ENCODE measurements at regions not wholly inside any gene's neighbourhood (a gene's known extent, or its start where the extent isn't known, plus 50 kb on each side); places are given as distances from the start of the nearest gene placed in this dataset.
"Not testable (repeated sequence)": the region's sequence is repeated elsewhere in the genome, so short reads cannot be mapped to it uniquely, and the experiment has no call there.

- DNase-seq, result no peak
Observed at GRCh38 chr1:87398641-87399040, 70.0 kb downstream of the LMO4 start.

- no peak for DNase-seq
Observed at GRCh38 chr1:87399264-87399663, 70.6 kb downstream of the LMO4 start.

GRCh38 chr1:87399701-87400100 is 71.0 kb downstream of the LMO4 start:
- no peak for DNase-seq

GRCh38 chr1:87400813-87401212 is 72.1 kb downstream of the LMO4 start:
- DNase-seq, result no peak

GRCh38 chr1:87402241-87403002 is 73.7 kb downstream of the LMO4 start:
- no peak for DNase-seq

- DNase-seq, result no peak
Observed at GRCh38 chr1:87403061-87403820, 74.6 kb downstream of the LMO4 start.

- DNase-seq, result peak; percentile 64
Observed at GRCh38 chr1:87404296-87404695, 75.6 kb downstream of the LMO4 start.

GRCh38 chr1:87408665-87409248 is 80.1 kb downstream of the LMO4 start:
- no peak for DNase-seq

GRCh38 chr1:87410776-87411480 is 82.2 kb downstream of the LMO4 start:
- no peak for DNase-seq

- DNase-seq, result not testable (repeated sequence)
Observed at GRCh38 chr1:87413846-87414245, 85.2 kb downstream of the LMO4 start.

GRCh38 chr1:87418048-87418447 is 89.4 kb downstream of the LMO4 start:
- no peak for DNase-seq

GRCh38 chr1:87421809-87422208 is 93.1 kb downstream of the LMO4 start:
- no peak for DNase-seq

GRCh38 chr1:87424541-87424940 is 95.9 kb downstream of the LMO4 start:
- no peak for DNase-seq

GRCh38 chr1:87426463-87427249 is 98.0 kb downstream of the LMO4 start:
- no peak for DNase-seq

- no peak for DNase-seq
Observed at GRCh38 chr1:87428367-87428766, 99.7 kb downstream of the LMO4 start.

GRCh38 chr1:87428883-87429282 is 100.2 kb downstream of the LMO4 start:
- no peak for DNase-seq

GRCh38 chr1:87432685-87433084 is 104.0 kb downstream of the LMO4 start:
- no peak for DNase-seq

GRCh38 chr1:87433101-87433500 is 104.4 kb downstream of the LMO4 start:
- DNase-seq, result not testable (repeated sequence)

- DNase-seq, result no peak
Observed at GRCh38 chr1:87435484-87435883, 106.8 kb downstream of the LMO4 start.

- DNase-seq, result not testable (repeated sequence)
Observed at GRCh38 chr1:87436115-87436514, 107.4 kb downstream of the LMO4 start.

GRCh38 chr1:87436534-87436933 is 107.9 kb downstream of the LMO4 start:
- no peak for DNase-seq

- no peak for DNase-seq
Observed at GRCh38 chr1:87437663-87438295, 109.1 kb downstream of the LMO4 start.
